BJ (cell line): ENCODE measurements at regions not wholly inside any gene's neighbourhood (a gene's known extent, or its start where the extent isn't known, plus 50 kb on each side); places are given as distances from the start of the nearest gene placed in this dataset.
A peak's percentile ranks its signal among the peaks of the same experiment; 100 is the strongest.

Experiments
- CTCF ChIA-PET: fragments of 350-600 bp; formaldehyde crosslinking; extraction: SDS; loops from one replicate; lab custom pipeline; 2021; ENCODE audit warnings: antibody characterized with exemption, inconsistent platforms; lab: Yijun Ruan, JAX
- POLR2A ChIA-PET: fragments of 300-600 bp; sonication (Branson Sonifier 250); formaldehyde crosslinking; extraction: SDS; loops from one replicate; lab custom pipeline; 2021; ENCODE audit warnings: antibody characterized with exemption; lab: Charles Lee
- DNase-seq: peaks from one replicate; pipeline ENCODE4 v3.0.0-alpha.2; 2011; ENCODE audit warnings: low read depth
- H3K27me3 ChIP-seq: 2 replicates; pipeline ENCODE4 v1.6.0; 2011; ENCODE audit warnings: low read length; ENCODE audit not compliant: control insufficient read depth, insufficient read depth
- H3K36me3 ChIP-seq: 2 replicates; pipeline ENCODE4 v1.5.1; 2011; ENCODE audit warnings: low read length; ENCODE audit not compliant: control insufficient read depth, insufficient read depth
- H3K4me3 ChIP-seq: 2 replicates; pipeline ENCODE4 v1.5.1; 2011; ENCODE audit warnings: low read depth, mild to moderate bottlenecking, control low read depth, low read length
- TF ChIP-seq, protein P1 (sequence below): IDR thresholded peaks from 2 replicates; pipeline ENCODE4 v1.5.1; 2011; ENCODE audit warnings: low read depth, mild to moderate bottlenecking, control low read depth, inconsistent platforms, low read length, moderate library complexity; ENCODE audit not compliant: insufficient read depth

DNA sequence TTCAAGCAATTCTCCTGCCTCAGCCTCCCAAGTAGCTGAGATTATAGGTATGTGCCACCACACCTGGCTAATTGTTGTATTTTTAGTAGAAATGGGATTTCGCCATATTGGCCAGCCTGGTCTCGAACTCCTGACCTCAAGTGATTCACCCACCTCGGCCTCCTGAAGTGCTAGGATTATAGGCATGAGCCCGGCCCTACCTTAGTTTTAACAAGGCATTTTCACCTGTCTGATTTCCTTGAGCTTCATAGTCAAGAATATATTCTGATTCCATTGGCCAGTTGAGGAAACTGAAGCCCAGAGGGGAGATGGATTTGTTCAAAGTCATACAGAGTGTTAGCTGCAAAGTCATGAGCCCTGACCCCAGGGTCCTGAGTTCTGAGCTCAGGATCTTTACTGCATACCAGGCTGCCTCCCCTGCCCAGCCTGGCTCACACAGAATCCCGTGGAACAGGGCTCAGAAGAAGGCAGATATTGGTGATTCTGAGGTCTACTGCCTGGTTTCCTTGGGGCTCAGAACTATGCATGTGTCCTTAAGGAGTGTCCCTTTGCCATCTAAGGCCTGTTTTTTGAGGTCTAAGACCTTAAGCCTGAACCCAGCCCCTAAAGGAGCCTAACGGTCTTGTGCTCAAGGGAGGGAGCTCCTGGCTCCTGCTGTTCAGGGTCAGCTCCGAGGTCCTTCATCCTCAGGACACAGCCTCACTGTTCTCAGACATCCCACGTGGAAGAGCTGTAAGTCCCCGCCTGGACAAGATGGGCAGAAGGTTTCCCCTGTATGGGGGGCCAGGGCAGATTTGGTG lies 134.4 kb downstream of the SMAD6 start:
- TF ChIP-seq, protein P1, sequence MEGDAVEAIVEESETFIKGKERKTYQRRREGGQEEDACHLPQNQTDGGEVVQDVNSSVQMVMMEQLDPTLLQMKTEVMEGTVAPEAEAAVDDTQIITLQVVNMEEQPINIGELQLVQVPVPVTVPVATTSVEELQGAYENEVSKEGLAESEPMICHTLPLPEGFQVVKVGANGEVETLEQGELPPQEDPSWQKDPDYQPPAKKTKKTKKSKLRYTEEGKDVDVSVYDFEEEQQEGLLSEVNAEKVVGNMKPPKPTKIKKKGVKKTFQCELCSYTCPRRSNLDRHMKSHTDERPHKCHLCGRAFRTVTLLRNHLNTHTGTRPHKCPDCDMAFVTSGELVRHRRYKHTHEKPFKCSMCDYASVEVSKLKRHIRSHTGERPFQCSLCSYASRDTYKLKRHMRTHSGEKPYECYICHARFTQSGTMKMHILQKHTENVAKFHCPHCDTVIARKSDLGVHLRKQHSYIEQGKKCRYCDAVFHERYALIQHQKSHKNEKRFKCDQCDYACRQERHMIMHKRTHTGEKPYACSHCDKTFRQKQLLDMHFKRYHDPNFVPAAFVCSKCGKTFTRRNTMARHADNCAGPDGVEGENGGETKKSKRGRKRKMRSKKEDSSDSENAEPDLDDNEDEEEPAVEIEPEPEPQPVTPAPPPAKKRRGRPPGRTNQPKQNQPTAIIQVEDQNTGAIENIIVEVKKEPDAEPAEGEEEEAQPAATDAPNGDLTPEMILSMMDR: no peak
- H3K36me3 ChIP-seq: no peaks in the 10 kb centered on the region
- DNase-seq: no peak
- ChIA-PET CTCF (interaction anchor here (0.7 to 1.8 kb wide), 4 partner anchors 15 to 47 kb away, joined by 3 to 5 read pairs (median 3); no protein-coding TSS in a partner anchor), POLR2A (no interaction called here)
- H3K27me3 ChIP-seq: no peaks in the 10 kb centered on the region
- H3K4me3 ChIP-seq: no peak overlapping the region

DNA sequence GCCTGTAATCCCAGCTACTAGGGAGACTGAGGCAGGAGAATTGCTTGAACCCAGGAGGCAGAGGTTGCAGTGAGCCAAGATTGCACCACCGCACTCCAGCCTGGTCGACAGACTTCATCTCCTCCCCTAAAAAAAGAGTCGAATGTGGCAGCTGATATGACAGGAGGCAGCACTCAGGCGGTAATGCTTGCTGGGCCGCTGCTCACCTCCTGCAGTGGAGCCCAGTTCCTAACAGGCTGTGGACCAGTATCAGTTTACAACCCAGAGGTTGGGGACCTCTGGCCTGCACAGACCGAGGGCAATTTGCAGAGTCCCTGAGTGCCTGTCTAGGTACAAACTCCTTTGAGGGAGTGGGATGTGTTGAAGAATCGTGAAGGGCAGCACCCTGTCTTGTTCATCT lies 136.2 kb downstream of the SMAD6 start:
- TF ChIP-seq, protein P1: no peak
- DNase-seq: no peak
- no peak overlapping the region for H3K4me3 ChIP-seq
- no peaks in the 10 kb centered on the region for H3K27me3 ChIP-seq
- ChIA-PET CTCF (interaction anchor here (1.2 to 2.1 kb wide), 5 partner anchors 12 to 219 kb away, joined by 4 to 14 read pairs (median 4); no protein-coding TSS in a partner anchor), POLR2A (no interaction called here)
- no peaks in the 10 kb centered on the region for H3K36me3 ChIP-seq

DNA sequence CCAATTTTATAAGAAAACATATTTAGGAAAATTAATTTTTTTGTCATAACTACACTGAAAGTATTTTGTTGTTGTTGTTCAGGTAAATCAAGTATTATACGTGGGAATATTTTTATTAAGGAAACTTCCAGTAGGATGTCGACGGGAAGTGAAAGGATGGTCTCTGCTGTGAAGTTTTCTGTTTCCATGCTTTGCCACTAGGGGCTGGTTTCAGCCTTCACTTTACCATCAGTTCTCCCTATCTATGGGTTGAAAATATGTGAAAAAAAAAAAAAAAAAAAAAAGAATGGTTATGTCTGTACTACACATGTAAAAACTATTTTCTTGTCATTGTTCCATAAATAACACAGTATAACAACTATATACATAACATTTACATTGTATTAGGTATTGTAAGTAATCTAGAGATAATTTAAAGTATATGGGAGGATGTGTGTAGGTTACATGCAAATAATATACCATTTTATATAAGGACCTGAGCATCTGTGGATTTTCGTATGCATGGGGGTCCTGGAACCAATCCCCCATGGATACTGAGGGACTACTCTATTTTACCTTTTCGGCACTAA lies 136.7 kb downstream of the SMAD6 start:
- Histone ChIP-seq H3K4me3 (no peak overlapping the region), H3K36me3 (no peaks in the 10 kb centered on the region), H3K27me3 (no peaks in the 10 kb centered on the region)
- ChIA-PET CTCF (interaction anchor here (0.6 to 2.1 kb wide), 10 partner anchors 9 to 219 kb away, joined by 3 to 14 read pairs (median 4); no protein-coding TSS in a partner anchor), POLR2A (no interaction called here)
- no peak for DNase-seq
- TF ChIP-seq, protein P1: peak; percentile 66

- Histone ChIP-seq H3K36me3 (no peaks in the 10 kb centered on the region), H3K4me3 (no peak overlapping the region), H3K27me3 (no peaks in the 10 kb centered on the region)
- TF ChIP-seq, protein P1: no peak
- ChIA-PET CTCF (interaction anchor here (1.0 to 2.1 kb wide), 8 partner anchors 9 to 220 kb away, joined by 3 to 14 read pairs (median 4); no protein-coding TSS in a partner anchor), POLR2A (interaction anchor here (0.5 kb wide), 1 partner anchor 257 kb away, joined by 19 read pairs; no protein-coding TSS in a partner anchor)
- DNase-seq: no peak
Measured at GRCh38 chr15:66839506-66840112, 137.6 kb downstream of the SMAD6 start.
